ENCODE measurements at regions not wholly inside any gene's neighbourhood (a gene's known extent, or its start where the extent isn't known, plus 50 kb on each side); places are given as distances from the start of the nearest gene placed in this dataset.

DNA sequence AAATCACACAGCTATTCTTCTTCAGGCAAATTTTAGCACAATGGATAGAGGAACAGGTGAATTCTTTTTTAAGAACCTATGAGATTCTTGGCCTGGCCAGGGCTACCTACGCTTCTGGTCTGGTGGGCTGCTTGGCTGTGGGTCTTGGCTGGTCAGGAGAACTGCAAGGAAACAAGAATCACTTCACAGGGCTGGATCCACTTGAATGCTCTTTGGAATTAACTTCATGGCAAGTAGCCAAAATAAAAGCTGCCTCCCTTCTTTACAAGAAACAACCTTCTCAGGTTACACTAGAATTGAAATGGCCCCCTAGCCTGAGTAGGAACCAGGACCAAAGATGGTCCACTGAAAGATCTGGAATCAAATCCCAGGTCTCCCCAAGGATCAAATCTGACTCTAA is 519.1 kb downstream of the IQCM start:
- DNase-seq, result no peak

DNA sequence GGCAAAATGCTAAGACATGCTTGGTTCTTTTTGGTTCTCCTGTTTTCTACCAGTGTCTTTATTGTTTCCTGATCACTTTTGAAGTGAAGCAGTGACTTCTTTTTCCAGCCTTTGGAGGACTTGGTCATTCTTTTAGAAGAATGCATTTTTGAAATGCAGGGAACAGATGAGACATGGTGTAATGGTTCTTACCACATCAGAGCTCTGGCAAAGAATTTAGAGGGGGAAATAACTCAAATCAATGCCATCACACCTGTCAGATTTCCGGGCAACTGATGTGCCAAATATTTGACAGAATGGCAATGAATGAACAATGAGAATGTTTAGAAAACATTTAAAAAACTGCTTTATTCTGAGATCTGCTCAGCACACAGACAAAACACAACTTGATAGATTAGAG is 519.6 kb downstream of the IQCM start:
- DNase-seq, result no peak

DNA sequence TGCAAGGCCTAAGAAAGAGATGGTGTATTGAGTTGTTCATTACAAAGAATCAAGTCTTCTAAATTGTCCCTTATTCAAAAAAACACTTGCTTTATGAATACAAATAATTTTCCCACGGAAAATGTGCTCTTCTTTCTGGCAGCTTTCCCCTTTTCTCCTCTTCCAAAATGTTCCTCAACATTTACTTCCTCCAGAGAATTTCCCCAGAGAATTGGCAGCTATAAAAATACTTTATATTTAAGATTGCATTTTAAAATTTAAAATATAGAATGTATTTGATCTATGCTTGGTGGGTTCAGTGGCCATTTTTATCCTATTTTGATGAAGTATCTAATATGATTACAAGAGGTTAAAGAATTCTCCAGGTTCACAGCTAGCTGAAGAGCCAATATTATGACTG is 521.0 kb downstream of the IQCM start:
- DNase-seq, result no peak

DNA sequence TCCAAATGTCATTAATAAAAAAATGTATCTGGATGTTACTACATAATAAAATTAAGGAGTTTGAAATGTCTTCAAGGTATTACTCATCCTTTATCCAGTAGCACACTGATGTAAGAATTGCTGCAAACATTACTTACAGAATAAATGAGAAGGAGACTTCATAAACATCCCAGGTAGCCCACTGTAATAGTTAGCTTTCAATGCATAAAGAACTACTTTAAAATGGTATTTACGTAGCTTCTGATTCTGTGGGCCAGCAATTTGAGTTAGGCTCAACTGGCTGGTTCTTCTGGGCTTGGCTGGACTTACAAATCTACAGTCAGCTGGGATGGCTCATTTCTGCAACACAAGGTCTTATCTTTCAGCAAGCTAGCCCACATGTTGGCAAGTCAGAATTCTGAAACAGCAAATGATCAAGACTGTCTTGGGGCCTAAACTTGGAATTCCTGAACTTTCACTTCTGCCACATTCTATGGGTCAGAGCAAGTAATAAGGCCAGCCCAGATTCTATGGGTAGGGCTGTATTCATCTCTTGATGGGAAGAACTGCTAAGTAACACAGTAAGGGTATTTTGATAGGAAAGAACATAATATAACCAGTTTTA is 522.5 kb downstream of the IQCM start:
- DNase-seq, result no peak

DNA sequence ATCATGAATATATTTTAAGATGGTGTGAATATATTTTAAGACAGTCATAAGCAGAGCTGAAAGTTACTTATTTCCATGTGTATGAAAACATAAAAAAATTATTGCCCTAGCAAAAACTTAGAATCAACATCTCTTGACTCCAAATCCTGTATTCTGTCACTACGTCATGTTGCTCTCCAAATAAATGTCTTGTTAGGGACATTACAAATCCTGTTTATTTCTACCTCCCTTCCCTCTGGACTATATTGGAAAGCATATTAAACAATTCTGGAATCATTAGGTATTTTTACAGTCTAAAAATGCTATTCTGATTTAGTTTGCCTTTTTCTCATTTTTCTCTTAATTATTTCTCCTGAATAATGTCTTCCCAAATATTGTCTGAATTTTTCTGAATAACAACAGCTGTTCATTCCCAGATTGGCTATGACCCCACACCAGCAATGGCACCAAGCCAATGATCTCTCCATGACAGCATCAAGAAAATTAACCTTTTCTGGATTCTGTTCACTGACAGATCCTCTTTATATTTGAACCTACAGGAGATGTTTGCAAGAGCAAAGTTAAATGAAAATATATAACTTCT is 523.1 kb downstream of the IQCM start:
- DNase-seq, result no peak

DNA sequence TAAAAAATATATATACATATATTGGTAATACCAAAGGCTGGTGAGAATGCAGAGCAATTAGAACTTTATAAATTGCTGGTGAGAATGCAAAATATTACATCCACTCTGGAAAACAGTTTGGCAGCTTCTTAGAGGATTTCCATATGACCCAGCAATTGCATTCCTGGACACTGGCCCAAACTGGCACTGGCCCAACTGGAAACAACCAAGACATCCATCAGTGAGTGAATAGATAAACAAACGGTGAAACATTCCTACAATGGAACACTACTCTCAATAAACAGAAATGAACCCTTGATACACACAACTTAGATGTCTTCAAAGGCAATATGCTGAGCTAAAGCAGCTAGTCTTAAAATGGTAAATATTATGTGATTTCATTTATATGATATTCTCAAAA is 524.2 kb downstream of the IQCM start:
- DNase-seq, result peak; percentile 24

DNA sequence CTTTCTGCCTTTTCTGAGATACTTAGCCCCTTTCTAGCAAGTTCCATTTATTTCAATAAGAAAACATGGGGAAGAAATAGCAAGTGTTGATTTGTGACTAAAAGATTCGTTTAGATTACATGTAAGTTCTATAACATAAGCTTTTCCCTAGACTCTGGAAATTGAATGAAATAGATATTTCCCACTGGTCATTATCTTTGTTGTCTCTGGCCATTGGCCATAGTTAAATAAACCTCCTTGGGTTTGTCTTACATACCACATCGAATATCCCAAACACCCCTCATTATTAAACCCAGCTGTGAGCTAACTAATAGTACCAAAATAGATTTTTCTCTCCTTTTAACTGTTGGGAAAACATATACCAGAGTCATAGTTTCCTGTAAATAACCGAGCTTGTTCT is 534.8 kb downstream of the IQCM start:
- no peak for DNase-seq

DNA sequence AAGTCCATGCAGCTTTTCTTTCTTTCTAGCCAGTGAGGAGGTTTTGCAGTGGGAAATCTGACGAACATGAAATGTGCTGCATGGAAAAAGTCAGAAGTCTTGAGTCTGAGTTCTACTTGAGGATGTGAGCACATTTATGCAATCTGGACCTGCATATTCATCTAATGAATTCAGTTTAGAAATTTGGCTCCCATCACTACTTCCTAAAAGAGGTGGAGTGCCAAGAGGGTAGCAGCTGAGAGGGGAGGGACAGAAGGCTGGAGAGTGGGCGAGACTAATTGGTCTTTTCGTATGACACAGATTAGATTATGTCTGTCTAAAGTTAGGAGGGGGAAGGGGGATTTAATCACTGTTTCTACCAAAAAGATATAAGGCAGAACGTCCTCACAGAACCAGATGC is 535.9 kb downstream of the IQCM start:
- no peak for DNase-seq

DNA sequence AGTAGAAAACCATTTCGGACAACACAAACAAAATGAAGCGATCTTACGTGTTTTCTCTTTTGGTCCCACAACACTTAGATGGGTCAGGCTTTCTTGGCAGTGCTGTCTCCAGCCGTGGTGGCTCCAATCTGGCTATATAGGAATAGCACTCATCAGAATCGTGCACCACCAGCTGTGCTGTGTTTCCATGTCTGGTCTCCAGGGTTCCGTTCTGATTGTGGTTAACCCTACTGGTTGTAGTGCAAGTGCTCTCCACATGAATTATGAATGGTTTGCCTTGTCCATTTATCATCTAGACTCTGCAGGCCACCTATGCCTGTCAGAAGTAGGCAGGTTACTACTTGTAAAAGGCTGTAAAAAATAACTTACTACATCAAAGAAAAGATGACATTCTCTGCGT is 536.3 kb downstream of the IQCM start:
- DNase-seq, result no peak

DNA sequence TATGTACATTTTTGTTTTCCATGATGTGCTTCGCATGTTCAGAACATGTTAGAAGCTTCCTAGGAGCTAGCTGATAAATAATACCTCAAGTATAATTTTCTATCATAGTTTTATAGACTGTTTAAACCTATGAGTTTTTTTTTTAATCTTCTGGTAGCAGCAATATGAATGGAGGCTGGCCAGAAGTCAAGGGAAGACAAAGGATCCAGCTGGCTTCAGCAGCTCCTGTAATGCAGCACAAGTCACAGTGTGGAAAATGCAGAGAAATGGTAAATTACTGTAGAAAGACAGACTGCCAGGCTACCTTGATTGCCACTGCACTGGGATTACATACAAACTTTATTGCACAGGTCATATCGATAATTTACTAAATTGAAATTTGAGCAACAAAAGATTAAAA is 537.9 kb downstream of the IQCM start:
- DNase-seq, result no peak

DNA sequence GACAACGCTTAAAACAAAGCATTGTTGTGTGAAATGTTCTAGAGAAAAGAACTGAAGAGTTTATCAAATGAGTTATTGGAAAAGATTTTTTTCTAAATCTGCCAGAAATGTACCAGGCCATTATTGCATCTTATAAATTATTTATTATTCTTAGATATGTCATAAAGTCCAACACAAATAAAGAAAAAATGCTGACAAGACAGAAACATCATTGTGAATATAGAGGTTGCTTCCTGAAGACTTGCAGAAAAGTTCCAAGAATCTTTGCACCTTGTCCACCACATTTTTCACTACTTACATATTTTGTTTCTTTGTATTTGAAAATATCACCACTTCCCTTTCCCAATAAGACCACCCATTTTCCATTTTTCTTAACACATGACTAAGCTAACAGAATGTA is 545.8 kb downstream of the IQCM start:
- DNase-seq, result no peak

DNA sequence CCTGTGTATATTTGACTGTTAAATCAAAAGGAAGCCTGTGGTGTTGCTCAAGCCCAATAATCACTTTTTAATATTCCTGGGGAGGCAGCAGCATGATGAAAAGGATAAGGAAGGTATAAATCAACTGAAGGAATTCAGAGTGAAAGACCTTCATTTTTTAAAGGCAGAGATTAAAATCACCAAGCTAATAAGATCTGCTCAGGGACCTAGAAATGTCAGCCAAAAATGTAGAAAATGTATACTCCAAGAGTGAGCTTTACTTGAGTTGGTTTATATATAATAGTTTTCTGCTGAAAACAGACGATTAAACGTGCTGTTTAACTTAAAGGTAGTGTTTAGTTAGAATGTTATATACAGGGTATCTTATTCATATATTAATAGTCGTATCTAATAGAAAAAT is 549.3 kb downstream of the IQCM start:
- peak; percentile 2 for DNase-seq

DNA sequence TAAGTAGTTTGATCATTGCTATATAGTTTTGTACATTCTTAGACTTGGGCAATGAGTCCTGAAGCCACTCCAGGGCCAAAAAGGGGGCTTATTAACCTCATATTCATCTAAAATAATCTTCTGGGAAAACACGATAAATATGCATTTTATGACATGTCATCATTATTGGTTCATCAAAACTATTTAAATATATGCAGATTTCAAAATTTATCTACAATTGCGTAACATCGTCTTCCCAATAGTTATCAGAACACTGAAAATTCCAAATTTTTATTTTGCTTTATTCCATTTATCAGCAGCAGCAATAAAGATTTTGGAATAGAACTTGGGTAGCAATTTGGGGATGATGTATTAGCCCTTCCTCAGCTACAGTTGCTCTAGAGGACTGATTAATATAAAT is 550.0 kb downstream of the IQCM start:
- DNase-seq, result no peak

DNA sequence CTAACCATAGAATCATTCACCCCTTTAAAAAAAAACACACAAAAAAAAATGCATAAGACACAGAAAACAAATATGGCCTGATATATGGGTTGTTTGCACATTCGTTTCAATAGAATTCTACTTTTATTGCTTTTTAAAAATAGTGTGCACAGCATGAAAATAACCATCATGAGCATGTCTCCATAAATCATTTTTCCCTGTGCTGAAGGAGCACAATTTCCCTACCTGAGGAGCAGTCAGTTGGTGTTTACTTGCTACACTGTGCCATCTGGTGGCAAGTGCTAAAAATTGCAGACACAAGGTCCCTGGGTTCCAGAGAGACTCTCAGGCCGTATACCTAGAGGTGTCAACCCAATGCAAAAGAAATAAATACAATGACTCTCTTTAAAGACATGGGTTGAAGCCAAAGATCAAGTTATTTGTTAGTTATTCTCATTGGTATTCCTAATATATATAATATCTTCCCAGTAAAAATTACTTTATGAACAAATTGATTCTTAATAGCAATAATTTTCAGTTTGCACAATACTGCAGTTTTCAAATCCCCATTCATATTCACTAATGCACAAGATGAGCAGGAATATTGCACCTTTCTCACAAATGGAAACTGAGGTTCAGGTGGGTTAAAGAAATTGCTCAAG is 551.4 kb downstream of the IQCM start:
- peak; percentile 60 for DNase-seq

DNA sequence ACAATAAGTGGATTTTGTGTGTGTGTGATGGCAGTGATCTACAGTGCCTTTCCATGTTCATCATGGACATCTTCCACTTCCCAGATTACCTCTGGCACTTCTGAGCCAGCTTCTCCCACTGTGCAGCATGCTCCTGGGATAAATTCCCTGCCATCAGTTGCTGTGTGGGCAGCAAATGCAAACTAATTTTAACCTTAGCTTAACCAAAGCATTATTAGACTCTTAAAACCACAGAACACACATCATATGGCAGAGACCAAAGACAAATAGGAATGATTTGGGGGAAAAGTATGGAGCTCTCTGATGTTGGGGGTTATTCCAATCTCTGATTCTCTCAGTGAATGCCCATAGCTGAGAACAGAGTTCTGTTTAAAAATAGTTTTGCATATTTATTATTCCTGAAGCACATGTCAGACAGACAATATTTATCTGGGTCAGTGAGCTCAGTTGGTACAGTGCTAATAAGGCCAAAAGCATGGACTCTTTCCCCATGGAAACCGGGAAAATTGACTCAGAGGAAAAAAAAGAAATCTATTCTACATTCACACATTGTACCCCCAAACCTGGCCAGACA is 567.4 kb downstream of the IQCM start:
- DNase-seq, result no peak

DNA sequence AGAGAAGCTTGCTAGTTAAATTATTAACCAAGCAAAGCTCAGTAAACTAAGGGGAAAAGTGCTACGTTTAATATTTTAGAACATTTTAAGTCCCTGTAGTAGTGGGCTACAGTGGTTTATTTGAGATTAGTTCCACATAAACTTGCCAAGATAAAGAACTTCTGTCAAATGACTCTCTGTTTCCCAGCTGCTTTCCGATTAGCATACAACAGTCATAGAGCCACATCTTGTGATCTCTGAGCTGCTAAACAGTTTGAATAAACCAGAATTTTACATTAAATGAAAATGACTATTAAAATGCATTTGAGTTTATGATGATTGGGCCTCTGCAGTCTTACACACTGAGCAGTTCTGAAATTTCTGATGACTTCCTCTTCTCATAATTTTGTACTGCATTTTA is 568.5 kb downstream of the IQCM start:
- no peak for DNase-seq

DNA sequence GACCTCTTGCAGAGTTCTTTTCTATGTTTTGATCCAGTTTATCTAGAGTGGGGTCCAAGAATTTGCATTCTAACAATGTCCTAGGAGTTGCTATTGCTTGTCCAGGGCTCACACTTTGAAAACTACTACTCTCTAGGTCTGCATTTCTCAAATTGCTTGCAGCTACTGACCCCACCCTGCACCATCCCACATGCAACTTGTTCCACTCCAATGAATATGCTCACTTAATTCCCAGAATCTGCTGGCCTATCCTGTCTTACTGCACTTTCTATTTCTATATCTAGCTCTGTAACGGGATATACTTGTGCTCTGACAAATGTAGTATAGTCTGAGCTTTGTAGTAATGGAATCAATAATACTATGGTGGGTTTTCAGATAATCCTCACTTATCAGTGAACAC is 570.3 kb downstream of the IQCM start:
- no peak for DNase-seq

DNA sequence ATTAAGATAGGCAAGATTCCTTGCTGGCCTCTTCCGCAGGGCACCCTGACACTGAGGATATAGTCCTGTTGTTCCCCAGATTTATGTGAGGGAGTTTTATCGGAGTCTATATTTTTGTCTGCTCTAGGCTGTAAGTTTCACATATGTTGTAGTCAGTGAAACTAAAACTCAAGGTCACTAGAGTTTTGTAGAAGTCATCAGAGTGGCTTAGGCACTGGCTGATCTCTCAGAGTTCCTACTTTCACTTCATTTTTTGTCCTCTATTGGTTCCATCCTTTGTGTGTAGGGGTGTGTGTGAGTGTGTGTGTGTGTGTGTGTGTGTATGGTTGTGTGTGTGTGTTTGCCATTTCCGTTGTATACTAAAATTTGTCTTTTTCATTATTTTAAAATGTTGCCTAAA is 577.5 kb downstream of the IQCM start:
- DNase-seq, result no peak

DNA sequence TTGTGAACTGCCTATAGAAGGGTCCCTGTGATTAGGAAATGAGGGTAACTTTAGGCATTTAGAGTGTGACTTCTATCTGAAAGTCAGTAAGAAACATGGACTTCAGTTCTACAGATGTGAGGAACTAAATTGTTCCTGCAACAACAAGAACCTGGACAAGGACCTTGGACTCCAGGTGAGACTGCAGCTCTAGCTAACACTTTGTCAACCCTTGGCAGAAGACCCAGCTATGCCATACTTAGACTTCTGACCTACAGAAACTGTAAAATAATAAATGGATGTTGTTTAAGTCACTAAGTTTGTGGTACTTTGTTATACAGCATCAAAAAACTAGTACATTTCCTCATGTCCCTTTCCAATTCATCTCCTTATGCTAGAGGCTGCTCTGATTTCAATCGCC is 580.8 kb downstream of the IQCM start:
- DNase-seq, result no peak

DNA sequence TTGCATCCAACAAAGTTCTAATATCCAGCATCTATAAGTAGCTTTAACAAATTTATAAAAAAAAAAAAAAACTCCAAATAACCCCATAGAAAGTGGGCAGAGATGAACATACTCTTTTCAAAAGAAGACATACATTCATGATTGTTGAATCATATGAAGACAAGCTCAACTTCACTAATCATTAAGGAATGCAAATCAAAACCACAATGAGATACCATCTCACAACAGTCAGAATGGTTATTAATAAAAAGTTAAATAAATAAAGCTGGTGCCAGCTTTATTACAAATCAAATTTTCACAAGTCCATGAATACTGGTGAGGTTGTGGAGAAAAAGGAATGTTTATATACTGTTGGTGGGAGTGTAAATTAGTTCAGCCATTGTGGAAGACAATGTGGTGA is 592.0 kb downstream of the IQCM start:
- DNase-seq, result peak; percentile 83

DNA sequence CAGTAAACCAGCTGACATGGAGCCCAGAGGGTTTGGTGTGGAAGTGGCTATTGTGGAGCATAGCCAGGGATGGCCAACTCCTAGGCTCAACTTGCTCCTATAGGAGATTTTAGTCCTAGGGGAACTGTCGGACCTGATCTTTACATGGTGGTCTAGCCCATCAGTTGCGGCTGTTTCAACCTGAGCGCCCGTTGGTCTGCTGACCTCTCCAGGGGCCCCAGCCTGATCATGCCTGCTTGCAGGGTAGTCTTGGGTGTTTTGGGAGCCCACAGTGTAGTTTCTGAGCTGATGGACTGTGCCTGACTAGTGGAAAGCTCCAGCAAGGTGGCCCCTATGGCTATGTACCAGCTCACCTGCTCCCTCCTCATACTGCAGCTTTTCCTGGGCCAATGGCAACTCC is 597.0 kb downstream of the IQCM start:
- no peak for DNase-seq

DNA sequence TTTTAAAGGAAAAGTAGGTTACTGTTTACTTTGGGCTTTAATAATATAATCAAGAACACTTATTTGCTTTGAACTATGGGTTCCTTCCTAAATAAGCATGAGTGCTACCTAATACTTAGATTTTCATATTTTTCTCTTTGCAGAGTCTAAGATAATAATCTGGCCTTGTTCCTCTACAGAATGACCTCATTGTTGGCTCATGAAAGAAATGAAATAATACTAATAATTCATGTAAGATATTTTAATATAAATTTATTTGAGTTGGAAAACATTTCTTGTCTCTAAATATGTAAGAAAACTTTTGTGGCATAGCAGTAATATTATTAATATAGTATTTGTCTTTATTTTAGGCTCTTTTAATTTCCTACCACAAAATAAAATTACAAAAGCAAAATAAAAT is 601.3 kb downstream of the IQCM start:
- no peak for DNase-seq

DNA sequence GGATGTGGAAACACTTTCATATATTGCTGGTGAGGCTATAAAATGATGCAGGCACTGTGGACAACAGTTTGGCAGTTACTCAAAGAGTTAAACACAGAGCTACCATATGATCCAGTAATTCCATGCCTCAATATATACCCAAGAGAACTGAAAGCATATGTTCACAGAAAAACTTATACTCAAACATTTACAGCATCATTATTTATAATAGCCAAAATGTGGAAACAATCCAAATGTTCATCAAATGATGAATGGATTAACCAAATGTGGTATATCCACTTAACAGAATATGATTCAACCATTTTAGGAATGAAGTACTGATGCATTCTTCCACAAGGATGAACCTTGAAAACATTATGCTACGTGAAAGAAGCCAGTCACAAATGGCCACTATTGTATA is 603.8 kb downstream of the IQCM start:
- peak; percentile 64 for DNase-seq

DNA sequence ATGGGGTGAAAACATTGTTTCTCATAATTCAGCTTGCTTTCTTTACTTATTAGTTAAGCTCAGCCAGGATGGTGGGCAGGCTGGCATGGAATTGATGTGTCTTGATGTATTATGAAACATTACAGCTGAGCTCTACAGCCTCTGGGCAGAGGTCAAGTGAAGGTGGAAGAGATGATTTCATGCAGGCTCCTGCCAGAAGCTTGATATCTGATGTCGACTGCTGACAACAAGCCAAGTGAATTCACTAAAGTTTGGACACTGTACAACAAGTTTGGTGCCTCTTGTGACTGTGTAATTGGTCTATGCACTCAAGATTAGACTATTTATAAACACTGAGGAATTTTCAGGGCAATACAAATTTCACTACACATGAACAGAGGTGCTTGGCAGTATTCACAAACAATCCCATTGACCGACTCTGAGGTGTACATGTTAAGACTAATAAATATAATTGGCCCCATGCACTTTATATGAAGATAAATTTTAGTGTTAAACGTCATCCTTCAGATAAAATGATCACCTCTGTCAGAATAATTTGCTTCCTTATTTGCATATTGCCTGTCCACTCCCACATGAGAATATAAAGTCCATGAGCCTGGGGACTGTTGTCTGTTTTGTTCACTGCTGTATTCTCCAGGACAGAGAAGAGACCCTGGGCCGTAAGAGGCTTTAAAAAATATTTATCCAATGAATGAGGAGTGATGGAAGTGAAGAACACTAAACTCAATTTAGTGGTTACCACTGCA is 612.2 kb downstream of the IQCM start:
- DNase-seq, result peak; percentile 31

All from fibroblast of skin of right biceps (primary cell).